H9 (cell line): ENCODE measurements at regions not wholly inside any gene's neighbourhood (a gene's known extent, or its start where the extent isn't known, plus 50 kb on each side); places are given as distances from the start of the nearest gene placed in this dataset.

Experiments used
- DNase-seq: peaks from one replicate; pipeline ENCODE4 v3.0.0-alpha.2; 2017
- H2AFZ ChIP-seq: one replicate; pipeline ENCODE4 v1.6.1; 2013; ENCODE audit warnings: mild to moderate bottlenecking, low read length, control low read depth, moderate library complexity
- H2AK5ac ChIP-seq: 2 replicates; pipeline ENCODE4 v1.6.1; 2013; ENCODE audit warnings: low read length, control low read depth, mixed read lengths; ENCODE audit not compliant: insufficient read length
- H2BK120ac ChIP-seq: one replicate; pipeline ENCODE4 v1.6.1; 2013; ENCODE audit warnings: low read depth, mild to moderate bottlenecking, low read length, control low read depth, inconsistent platforms; ENCODE audit not compliant: poor library complexity, severe bottlenecking
- H2BK12ac ChIP-seq: 2 replicates; pipeline ENCODE4 v1.6.1; 2013; ENCODE audit warnings: low read length, control low read depth, mixed read lengths, low read depth; ENCODE audit not compliant: insufficient read length
- H2BK15ac ChIP-seq: 2 replicates; pipeline ENCODE4 v1.6.1; 2013; ENCODE audit warnings: low read depth, low read length, control low read depth
- H2BK20ac ChIP-seq: one replicate; pipeline ENCODE4 v1.6.1; 2013; ENCODE audit warnings: low read depth, mild to moderate bottlenecking, low read length, control low read depth, inconsistent platforms; ENCODE audit not compliant: poor library complexity, severe bottlenecking
- H2BK5ac ChIP-seq: 2 replicates; pipeline ENCODE4 v1.6.1; 2013; ENCODE audit warnings: low read length, control low read depth, mixed read lengths; ENCODE audit not compliant: insufficient read length
- H3K14ac ChIP-seq: 2 replicates; pipeline ENCODE4 v1.6.1; 2013; ENCODE audit warnings: low read length, control low read depth; ENCODE audit not compliant: insufficient read depth
- H3K18ac ChIP-seq: 2 replicates; pipeline ENCODE4 v1.6.1; 2013; ENCODE audit warnings: low read depth, mild to moderate bottlenecking, mixed read lengths, low read length, control low read depth; ENCODE audit not compliant: insufficient read length
- H3K23ac ChIP-seq: 2 replicates; pipeline ENCODE4 v1.6.1; 2013; ENCODE audit warnings: low read length, control low read depth, mixed read lengths, low read depth; ENCODE audit not compliant: insufficient read length
- H3K23me2 ChIP-seq: 2 replicates; pipeline ENCODE4 v1.6.1; 2013; ENCODE audit warnings: low read depth, mild to moderate bottlenecking, mixed read lengths, low read length, control low read depth; ENCODE audit not compliant: insufficient read length, poor library complexity, severe bottlenecking
- H3K27ac ChIP-seq: 2 replicates; pipeline ENCODE4 v1.5.1; 2013; ENCODE audit warnings: low read length, control low read depth, mixed read lengths, low read depth; ENCODE audit not compliant: insufficient read length
- H3K27me3 ChIP-seq: 2 replicates; pipeline ENCODE4 v1.6.1; 2013; ENCODE audit warnings: low read length, control low read depth, inconsistent platforms; ENCODE audit not compliant: insufficient read depth
- H3K4ac ChIP-seq: 2 replicates; pipeline ENCODE4 v1.6.1; 2013; ENCODE audit warnings: low read depth, mild to moderate bottlenecking, control low read depth, inconsistent platforms, low read length, moderate library complexity
- H3K4me1 ChIP-seq: 2 replicates; pipeline ENCODE4 v1.6.1; 2013; ENCODE audit warnings: low read length, control low read depth, inconsistent platforms; ENCODE audit not compliant: insufficient read depth
- H3K4me2 ChIP-seq: 2 replicates; pipeline ENCODE4 v1.6.1; 2013; ENCODE audit warnings: low read length, control low read depth, mixed read lengths; ENCODE audit not compliant: insufficient read length, insufficient read depth
- H3K56ac ChIP-seq: 2 replicates; pipeline ENCODE4 v1.6.1; 2013; ENCODE audit warnings: low read depth, mild to moderate bottlenecking, mixed read lengths, low read length, control low read depth; ENCODE audit not compliant: insufficient read length
- H3K79me1 ChIP-seq: 2 replicates; pipeline ENCODE4 v1.6.1; 2013; ENCODE audit warnings: low read depth, mild to moderate bottlenecking, moderate library complexity, low read length, control low read depth, inconsistent platforms; ENCODE audit not compliant: insufficient read depth, poor library complexity, severe bottlenecking
- H3K79me2 ChIP-seq: 2 replicates; pipeline ENCODE4 v1.6.1; 2013; ENCODE audit warnings: low read length, control low read depth, inconsistent platforms; ENCODE audit not compliant: insufficient read depth
- H3K9ac ChIP-seq: 2 replicates; pipeline ENCODE4 v1.6.1; 2013; ENCODE audit warnings: low read length, control low read depth, mixed read lengths; ENCODE audit not compliant: insufficient read length; ENCODE audit errors: extremely low read depth
- H3K9me3 ChIP-seq: one replicate; pipeline ENCODE4 v1.6.1; 2013; ENCODE audit warnings: low read depth, low read length, inconsistent platforms; ENCODE audit not compliant: control insufficient read depth
- H3T11ph ChIP-seq: one replicate; pipeline ENCODE4 v1.6.1; 2013; ENCODE audit warnings: mild to moderate bottlenecking, low read length, control low read depth, inconsistent platforms
- H4K20me1 ChIP-seq: one replicate; pipeline ENCODE4 v1.6.1; 2013; ENCODE audit not compliant: control insufficient read depth, insufficient read length, insufficient read depth
- H4K5ac ChIP-seq: 2 replicates; pipeline ENCODE4 v1.6.1; 2013; ENCODE audit warnings: low read depth, mild to moderate bottlenecking, mixed read lengths, low read length, control low read depth; ENCODE audit not compliant: insufficient read length
- H4K8ac ChIP-seq: replicated peaks from 2 replicates; pipeline ENCODE4 v1.6.1; 2013; ENCODE audit warnings: low read length, control low read depth, mixed read lengths, low read depth; ENCODE audit not compliant: insufficient read length
- H4K91ac ChIP-seq: 2 replicates; pipeline ENCODE4 v1.6.1; 2013; ENCODE audit warnings: low read depth, mild to moderate bottlenecking, moderate library complexity, mixed read lengths, low read length, control low read depth; ENCODE audit not compliant: insufficient read length
- H3K27ac Mint-ChIP-seq, 3 experiments: 2 replicates in 2 of 3; 3 replicates in 1 of 3; pipeline ENCODE4 v1.8.0; 2020 to 2021; ENCODE audit warnings: mixed read lengths in 3 of 3, mild to moderate bottlenecking in 1 of 3, moderate library complexity in 1 of 3
- H3K27me3 Mint-ChIP-seq: 2 replicates; pipeline ENCODE4 v1.8.0; 2021; ENCODE audit warnings: low read depth, mild to moderate bottlenecking, moderate library complexity, mixed read lengths
- H3K36me3 Mint-ChIP-seq, 3 experiments: 2 replicates in 2 of 3; 3 replicates in 1 of 3; pipeline ENCODE4 v1.8.0; 2020 to 2021; ENCODE audit warnings: low read depth in 3 of 3, mixed read lengths in 3 of 3; ENCODE audit not compliant: insufficient read depth in 1 of 3
- H3K4me1 Mint-ChIP-seq, 2 experiments: 2 replicates each; pipeline ENCODE4 v1.8.0; 2020; ENCODE audit warnings: mixed read lengths in 2 of 2
- H3K4me3 Mint-ChIP-seq, 2 experiments: 2 replicates in 1 of 2; 3 replicates in 1 of 2; pipeline ENCODE4 v1.8.0; 2020 to 2021; ENCODE audit warnings: mild to moderate bottlenecking in 2 of 2, mixed read lengths in 2 of 2, moderate library complexity in 1 of 2
- H3K9me3 Mint-ChIP-seq, 2 experiments: 2 replicates in 1 of 2; 3 replicates in 1 of 2; pipeline ENCODE4 v1.8.0; 2020; ENCODE audit warnings: mild to moderate bottlenecking in 2 of 2, mixed read lengths in 2 of 2, moderate library complexity in 1 of 2
- WGBS: extraction: QIAGEN DNeasy Blood & Tissue Kit; methylation state at CpG from one replicate; pipeline ENCODE4 v1.1.7; 2013; ENCODE audit warnings: missing lambda C conversion rate, low lambda C conversion rate, mixed read lengths; ENCODE audit not compliant: insufficient read length; ENCODE audit errors: extremely low coverage; 5-methylcytosine and 5-hydroxymethylcytosine counted together
- TF ChIP-seq, protein P1 (sequence below): fragments of 200-600 bp; sonication (generic); conservative IDR thresholded peaks from 3 replicates; pipeline ENCODE4 v1.8.0; 2021; ENCODE audit warnings: antibody characterized with exemption, mild to moderate bottlenecking

- H4K20me1 ChIP-seq, result no peaks in the 10 kb centered on the region
- TF ChIP-seq, protein P1, sequence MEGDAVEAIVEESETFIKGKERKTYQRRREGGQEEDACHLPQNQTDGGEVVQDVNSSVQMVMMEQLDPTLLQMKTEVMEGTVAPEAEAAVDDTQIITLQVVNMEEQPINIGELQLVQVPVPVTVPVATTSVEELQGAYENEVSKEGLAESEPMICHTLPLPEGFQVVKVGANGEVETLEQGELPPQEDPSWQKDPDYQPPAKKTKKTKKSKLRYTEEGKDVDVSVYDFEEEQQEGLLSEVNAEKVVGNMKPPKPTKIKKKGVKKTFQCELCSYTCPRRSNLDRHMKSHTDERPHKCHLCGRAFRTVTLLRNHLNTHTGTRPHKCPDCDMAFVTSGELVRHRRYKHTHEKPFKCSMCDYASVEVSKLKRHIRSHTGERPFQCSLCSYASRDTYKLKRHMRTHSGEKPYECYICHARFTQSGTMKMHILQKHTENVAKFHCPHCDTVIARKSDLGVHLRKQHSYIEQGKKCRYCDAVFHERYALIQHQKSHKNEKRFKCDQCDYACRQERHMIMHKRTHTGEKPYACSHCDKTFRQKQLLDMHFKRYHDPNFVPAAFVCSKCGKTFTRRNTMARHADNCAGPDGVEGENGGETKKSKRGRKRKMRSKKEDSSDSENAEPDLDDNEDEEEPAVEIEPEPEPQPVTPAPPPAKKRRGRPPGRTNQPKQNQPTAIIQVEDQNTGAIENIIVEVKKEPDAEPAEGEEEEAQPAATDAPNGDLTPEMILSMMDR, result no peak
- H3K23me2 ChIP-seq, result no peaks in the 10 kb centered on the region
- no peak overlapping the region for H3K14ac ChIP-seq
- no peak overlapping the region for H3K4ac ChIP-seq
- H3K4me3 Mint-ChIP-seq, result no peak overlapping the region
- H3K18ac ChIP-seq, result no peak overlapping the region
- no peak overlapping the region for H3K27ac Mint-ChIP-seq
- H2AK5ac ChIP-seq, result no peak overlapping the region
- peaks cover 10 to 18% of the 10 kb centered on the region in 2 experiments for H3K4me1 Mint-ChIP-seq
- H3K27me3 ChIP-seq, result no peaks in the 10 kb centered on the region
- H3K36me3 Mint-ChIP-seq, result no peaks in the 10 kb centered on the region; a peak in 1 of 7 replicates
- no peak overlapping the region for H3K23ac ChIP-seq
- no peaks in the 10 kb centered on the region for H3K79me2 ChIP-seq
- H3K56ac ChIP-seq, result no peak overlapping the region
- no CpG with 5 or more reads among the region's 14 CpGs for WGBS
- H4K91ac ChIP-seq, result no peak overlapping the region
- H2BK15ac ChIP-seq, result no peak overlapping the region
- no peak overlapping the region for H4K8ac ChIP-seq
- no peak overlapping the region for H3K27ac ChIP-seq
- DNase-seq, result no peak
- no peaks in the 10 kb centered on the region for H3K79me1 ChIP-seq
- H2BK20ac ChIP-seq, result no peak overlapping the region
- H3T11ph ChIP-seq, result no peak overlapping the region
- H3K9ac ChIP-seq, result no peak overlapping the region
- H4K5ac ChIP-seq, result no peak overlapping the region
- no peak overlapping the region for H2BK12ac ChIP-seq
- H3K9me3 Mint-ChIP-seq, result peaks cover 2% of the 10 kb centered on the region in 2 experiments; a peak in 3 of 5 replicates
- no peaks in the 10 kb centered on the region for H3K9me3 ChIP-seq
- no peak overlapping the region for H3K4me2 ChIP-seq
- H3K4me1 ChIP-seq, result no peaks in the 10 kb centered on the region
- no peaks in the 10 kb centered on the region for H3K27me3 Mint-ChIP-seq
- H2AFZ ChIP-seq, result no peak overlapping the region
- no peak overlapping the region for H2BK120ac ChIP-seq
- H2BK5ac ChIP-seq, result no peak overlapping the region
These were observed 75.8 kb upstream of the MED13 start for GRCh38 chr17:62140836-62141235.
